ENCODE measurements at regions not wholly inside any gene's neighbourhood (a gene's known extent, or its start where the extent isn't known, plus 50 kb on each side); places are given as distances from the start of the nearest gene placed in this dataset.

DNA sequence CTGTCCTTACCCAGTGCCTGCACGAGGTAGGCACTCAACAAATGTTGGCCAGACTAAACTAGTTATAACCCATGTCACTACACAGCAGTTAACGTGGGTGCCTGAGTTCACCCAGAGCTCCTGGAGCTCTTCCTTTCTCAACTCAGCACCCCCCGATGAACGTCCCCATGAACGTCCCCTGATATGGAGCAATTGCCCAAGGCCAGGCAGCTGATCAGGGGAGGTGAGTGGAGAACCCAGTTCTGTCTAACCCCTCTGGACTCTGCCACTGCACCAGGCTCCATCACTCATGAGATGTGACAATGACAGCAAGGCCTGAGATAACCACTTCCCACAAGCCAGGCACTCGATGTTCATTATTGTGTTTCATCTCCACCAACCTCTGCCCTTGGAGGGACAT lies 199.0 kb downstream of the BCL11B start:
- no peak for DNase-seq

GRCh38 chr14:99073431-99073830 lies 198.6 kb downstream of the BCL11B start:
- no peak for DNase-seq

DNA sequence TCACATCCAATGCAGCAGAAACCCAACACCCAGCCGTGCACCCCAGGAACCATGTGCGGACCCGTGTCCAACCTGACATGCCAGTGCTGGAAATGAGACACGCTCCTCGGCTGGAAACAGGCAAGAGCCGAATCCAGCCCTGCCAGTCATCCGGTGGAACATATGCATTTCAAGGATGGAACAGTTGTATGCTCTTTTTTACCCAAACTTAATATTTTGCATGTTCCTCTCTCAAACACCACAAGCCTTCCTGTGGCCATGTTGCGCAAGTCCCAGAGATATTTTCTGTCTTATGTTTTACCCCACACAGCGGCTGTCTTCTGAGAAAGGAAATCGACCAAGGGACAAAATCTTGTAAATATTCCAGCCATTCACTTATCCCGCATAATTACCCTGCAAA lies 196.9 kb downstream of the BCL11B start:
- no peak for DNase-seq

DNA sequence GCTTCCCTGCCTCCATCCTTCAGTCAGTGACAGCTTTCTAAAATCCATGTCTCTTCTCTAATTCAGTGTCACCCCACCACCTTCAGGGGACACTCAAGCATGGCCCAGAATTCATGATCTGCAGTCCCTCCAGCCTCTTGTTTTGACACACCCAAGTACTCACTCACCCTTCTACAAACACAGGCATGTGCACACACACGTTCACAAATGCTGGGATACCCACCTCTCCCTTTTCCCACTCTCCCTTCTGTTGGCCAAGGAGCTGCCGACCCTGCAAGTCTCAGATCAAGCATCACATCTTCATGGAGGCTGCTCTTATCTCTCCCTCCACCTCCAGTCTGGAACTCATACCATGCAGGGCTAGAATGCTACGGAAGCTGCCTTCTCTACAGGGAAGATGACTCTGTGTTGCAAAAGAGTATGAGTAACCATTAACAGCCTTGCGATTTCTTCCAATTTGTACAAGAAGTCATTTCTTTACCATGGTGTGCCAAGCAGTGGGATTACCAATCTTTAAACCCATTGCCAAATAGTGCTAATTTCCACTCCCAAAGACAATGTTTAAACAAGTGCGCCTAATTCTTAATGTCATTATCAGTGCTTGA lies 196.1 kb downstream of the BCL11B start:
- no peak for DNase-seq

GRCh38 chr14:99077076-99077843 lies 194.7 kb downstream of the BCL11B start:
- DNase-seq, result no peak

DNA sequence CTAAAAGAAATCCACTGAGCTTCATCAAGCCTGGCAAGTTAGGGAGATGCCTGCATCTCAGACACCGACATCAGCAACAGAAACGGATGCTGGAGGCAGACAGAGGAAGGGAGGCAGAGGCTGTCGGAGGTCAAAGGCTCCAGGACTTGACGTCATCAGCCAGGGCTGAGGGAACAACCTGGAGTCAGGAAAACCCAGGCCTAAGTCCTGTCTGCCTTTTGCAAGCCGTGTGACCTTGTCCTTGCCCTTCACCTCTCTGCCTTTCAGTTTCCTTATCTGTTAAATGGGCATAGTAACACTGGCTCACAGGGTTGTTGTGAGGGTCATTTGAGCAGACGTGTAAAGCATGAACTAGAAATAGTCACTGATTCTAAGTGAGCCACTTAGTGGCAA lies 194.2 kb downstream of the BCL11B start:
- DNase-seq, result no peak

GRCh38 chr14:99078426-99078825 lies 193.6 kb downstream of the BCL11B start:
- no peak for DNase-seq

- DNase-seq, result no peak
Measured at GRCh38 chr14:99079061-99079727, 192.8 kb downstream of the BCL11B start.

GRCh38 chr14:99080306-99080705 lies 191.7 kb downstream of the BCL11B start:
- DNase-seq, result no peak

DNA sequence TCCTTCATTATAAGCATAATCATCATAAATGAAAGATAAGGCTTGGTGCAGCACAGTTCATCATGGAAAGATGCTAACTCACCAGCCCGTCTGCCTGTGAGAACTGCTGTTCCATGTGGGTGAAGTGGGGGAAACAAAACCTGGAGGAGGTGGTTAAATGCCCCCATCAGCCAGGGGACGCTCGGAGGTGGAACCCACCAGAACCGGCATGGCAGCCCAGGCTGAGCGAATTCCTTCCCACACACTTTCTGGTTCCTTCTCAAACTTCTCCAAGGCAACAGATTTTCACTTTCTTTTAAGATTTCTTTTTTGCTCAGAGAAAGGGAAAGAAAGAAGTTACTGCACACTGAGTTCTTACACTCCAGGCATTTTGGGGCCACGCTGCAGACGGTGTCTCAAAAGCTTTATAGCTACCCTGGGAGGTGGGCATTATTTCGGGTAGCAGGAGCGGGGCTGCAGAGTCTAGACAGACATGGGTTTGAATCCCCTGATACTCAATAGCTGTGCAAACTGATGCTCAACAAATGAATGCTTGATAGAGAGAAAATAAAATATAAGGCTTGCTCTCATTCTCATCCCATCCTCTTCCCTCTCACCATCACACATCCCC lies 190.7 kb downstream of the BCL11B start:
- no peak for DNase-seq

DNA sequence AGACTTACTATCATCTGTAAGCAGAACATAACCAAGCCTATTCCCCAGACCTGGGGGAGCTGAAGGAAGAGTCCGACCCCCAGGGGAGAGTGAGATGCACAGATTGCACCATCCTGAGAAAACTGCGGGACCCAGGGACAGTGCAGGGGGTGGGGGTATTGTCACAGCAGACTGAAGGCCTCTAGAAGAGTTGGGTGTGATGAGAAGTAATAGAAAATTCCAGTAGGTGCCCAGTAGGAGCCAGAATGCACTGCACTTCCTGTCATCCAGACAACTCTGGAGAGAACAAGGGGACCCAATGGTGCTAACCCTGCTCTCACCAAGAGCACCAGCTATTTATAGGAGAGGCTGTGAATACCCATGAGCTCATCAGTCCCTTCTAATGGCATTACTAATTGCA lies 190.1 kb downstream of the BCL11B start:
- DNase-seq, result no peak

GRCh38 chr14:99093532-99094517 lies 178.2 kb downstream of the BCL11B start:
- DNase-seq, result no peak

DNA sequence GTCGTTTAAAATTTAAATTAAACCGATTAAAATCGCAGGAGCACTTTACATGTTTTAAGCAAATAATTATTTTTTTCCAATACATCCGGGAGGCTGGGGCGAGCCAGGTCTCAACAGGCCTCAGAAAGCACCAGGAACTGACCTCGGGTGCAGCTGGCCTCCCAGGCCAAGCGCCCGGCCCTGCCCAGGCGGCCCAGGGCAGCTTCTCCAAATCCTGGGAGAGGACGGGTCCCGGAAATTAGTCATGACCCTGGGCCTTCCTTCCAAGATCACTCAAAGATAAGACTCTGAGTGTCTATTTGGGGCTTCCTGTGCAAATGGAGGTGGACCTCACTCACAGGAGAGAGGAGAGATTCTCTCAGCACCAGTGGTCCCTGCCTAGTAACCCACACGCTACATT lies 177.1 kb downstream of the BCL11B start:
- DNase-seq, result no peak

- DNase-seq, result no peak
Measured at GRCh38 chr14:99095369-99095768, 176.6 kb downstream of the BCL11B start.

DNA sequence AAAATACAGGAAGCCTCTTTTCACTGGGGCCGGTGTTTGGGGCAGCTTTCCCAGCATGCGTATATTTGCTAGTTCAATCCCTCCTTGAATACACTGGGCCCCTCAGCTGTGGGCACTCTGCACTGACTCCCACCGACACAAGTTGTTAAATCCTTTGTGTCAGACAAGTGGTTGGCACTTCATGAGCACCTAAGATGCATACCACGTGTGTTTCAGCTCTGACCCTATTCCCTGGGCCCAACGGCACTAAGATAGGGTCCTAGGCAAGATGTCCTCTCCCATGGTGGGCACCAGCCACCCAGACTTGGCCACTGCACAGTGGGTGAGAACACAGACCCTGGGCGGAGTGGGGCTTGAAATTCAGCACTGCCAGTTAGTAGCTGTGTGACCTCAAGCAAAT lies 173.8 kb downstream of the BCL11B start:
- DNase-seq, result no peak

- no peak for DNase-seq
Measured at GRCh38 chr14:99099051-99099787, 172.8 kb downstream of the BCL11B start.

GRCh38 chr14:99100497-99101270 lies 171.3 kb downstream of the BCL11B start:
- no peak for DNase-seq

- no peak for DNase-seq
Measured at GRCh38 chr14:99101855-99102461, 170.0 kb downstream of the BCL11B start.

GRCh38 chr14:99116741-99117295 lies 155.2 kb downstream of the BCL11B start:
- DNase-seq, result no peak

DNA sequence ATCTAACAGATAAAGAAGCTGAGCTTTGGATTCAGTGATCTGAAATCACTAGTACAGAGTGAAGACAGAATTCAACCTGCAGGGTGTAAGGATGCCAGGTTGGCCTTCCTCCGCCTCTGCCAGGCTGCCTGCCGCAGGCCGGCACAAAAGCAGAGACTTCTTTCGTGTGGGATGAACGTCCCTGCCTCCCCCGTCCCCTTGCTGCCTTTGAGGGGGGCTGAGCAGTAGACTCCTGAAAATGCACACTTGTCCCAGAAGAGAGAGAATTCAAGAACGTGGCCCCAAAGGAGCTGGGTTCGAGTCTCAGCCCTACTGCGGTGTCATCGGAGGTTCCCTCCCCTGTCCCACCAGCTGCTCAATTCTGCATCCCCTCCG lies 154.3 kb downstream of the BCL11B start:
- no peak for DNase-seq

Measured in NCI-H774 (cell line).